GM12878 (cell line): ENCODE measurements at regions not wholly inside any gene's neighbourhood (a gene's known extent, or its start where the extent isn't known, plus 50 kb on each side); places are given as distances from the start of the nearest gene placed in this dataset.

ENCODE experiments used
- ATAC-seq: fragments of 200-7000 bp; cut with Tn5 transposase; 3 replicates; pipeline ENCODE4 v1.9.1; 2020; ENCODE audit warnings: mild to moderate bottlenecking, moderate library complexity
- BruUV-seq: library from RNA; stranded (reverse); fragments of 400-500 nt; replicated peaks from 2 replicates; lab custom pipeline; 2021; lab: Mats Ljungman, UMichigan
- CTCF ChIA-PET: fragments of 300-600 bp; sonication (Branson Sonifier 250); formaldehyde crosslinking; extraction: SDS; loops from one replicate; lab custom pipeline; 2021; ENCODE audit warnings: inconsistent platforms; lab: Yijun Ruan, JAX
- POLR2A ChIA-PET: fragments of 350-600 bp; formaldehyde crosslinking; extraction: SDS; loops from one replicate; lab custom pipeline; 2021; ENCODE audit warnings: inconsistent platforms; lab: Charles Lee
- RAD21 ChIA-PET: fragments of 300-600 bp; sonication (Branson Sonifier 250); formaldehyde crosslinking; loops from one replicate; lab custom pipeline; 2023; ENCODE audit warnings: antibody characterized with exemption; ENCODE audit not compliant: unreplicated experiment; lab: Charles Lee
- SMC1A ChIA-PET: fragments of 300-600 bp; sonication (Branson Sonifier 250); formaldehyde crosslinking; loops from one replicate; lab custom pipeline; 2023; ENCODE audit not compliant: unreplicated experiment, uncharacterized antibody; lab: Charles Lee
- DNase-seq: peaks from one replicate; pipeline ENCODE4 v3.0.0-alpha.2; 2011; ENCODE audit warnings: low read depth, low spot score
- FAIRE-seq: peaks from 3 replicates; lab custom pipeline; 2011; peaks lifted over from hg19 to GRCh38; lab: Jason Lieb, UNC
- H2AFZ ChIP-seq: 2 replicates; pipeline ENCODE4 v1.6.0; 2011; ENCODE audit warnings: low read depth, low read length, control low read depth; ENCODE audit not compliant: control insufficient read depth
- H3K27ac ChIP-seq: 2 replicates; pipeline ENCODE4 v1.5.1; 2011; ENCODE audit warnings: control low read depth; ENCODE audit not compliant: control insufficient read depth, insufficient read depth
- H3K27me3 ChIP-seq, 2 experiments: replicated peaks in 1 of 2; 2 replicates each; pipeline versions ENCODE4 v1.6.0 to v1.6.1; 2011; ENCODE audit warnings: low read length in 1 of 2; ENCODE audit not compliant: control insufficient read depth in 2 of 2, insufficient read depth in 2 of 2
- H3K36me3 ChIP-seq, 2 experiments: 2 replicates each; pipeline ENCODE4 v1.5.1; 2011; ENCODE audit warnings: low read length in 1 of 2; ENCODE audit not compliant: control insufficient read depth in 2 of 2, insufficient read depth in 2 of 2
- H3K4me1 ChIP-seq: 2 replicates; pipeline ENCODE4 v1.6.1; 2011; ENCODE audit warnings: mild to moderate bottlenecking, low read length, moderate library complexity, mixed read lengths; ENCODE audit not compliant: control insufficient read depth, insufficient read depth
- H3K4me2 ChIP-seq: 2 replicates; pipeline ENCODE4 v1.6.0; 2011; ENCODE audit warnings: control low read depth; ENCODE audit not compliant: control insufficient read depth, insufficient read depth
- H3K4me3 ChIP-seq: fragments of 200-600 bp; sonication (generic); 2 replicates; pipeline ENCODE4 v1.5.1; 2016
- H3K79me2 ChIP-seq: 2 replicates; pipeline ENCODE4 v1.6.0; 2011; ENCODE audit warnings: low read length; ENCODE audit not compliant: control insufficient read depth, insufficient read depth
- H3K9ac ChIP-seq: 2 replicates; pipeline ENCODE4 v1.8.0; 2011; ENCODE audit warnings: low read length, control low read depth, mixed read lengths; ENCODE audit not compliant: control insufficient read depth, insufficient read depth
- H3K9me3 ChIP-seq: replicated peaks from 3 replicates; pipeline ENCODE4 v1.5.1; 2011; ENCODE audit warnings: mild to moderate bottlenecking, low read length; ENCODE audit not compliant: control insufficient read depth, insufficient read depth
- H4K20me1 ChIP-seq: 2 replicates; pipeline ENCODE4 v1.6.0; 2011; ENCODE audit not compliant: control insufficient read depth, insufficient read depth
- CBX5 ChIP-seq: sonication (generic); IDR thresholded peaks from 2 replicates; pipeline ENCODE4 v1.6.1; 2016; ENCODE audit warnings: low read depth, moderate library complexity, mild to moderate bottlenecking, inconsistent platforms
- CEBPB ChIP-seq, 2 experiments: fragments of 150-350 bp in 1 of 2; IDR thresholded peaks; 2 replicates each; pipeline ENCODE4 v1.6.1; 2012 to 2014; ENCODE audit warnings: low read depth in 2 of 2, low read length in 2 of 2, borderline replicate concordance in 1 of 2, inconsistent platforms in 1 of 2
- EED ChIP-seq: sonication (generic); IDR thresholded peaks from 2 replicates; pipeline ENCODE4 v1.6.1; 2016; ENCODE audit warnings: antibody characterized with exemption, low read depth
- FOXM1 ChIP-seq: IDR thresholded peaks from 2 replicates; pipeline ENCODE4 v1.6.1; 2012; ENCODE audit warnings: low read depth, mild to moderate bottlenecking, inconsistent platforms, low read length, moderate library complexity
- LARP7 ChIP-seq: fragments of 450-650 bp; IDR thresholded peaks from 2 replicates; pipeline ENCODE4 v1.6.1; 2017; ENCODE audit warnings: mild to moderate bottlenecking
- MTA2 ChIP-seq: fragments of 450-650 bp; IDR thresholded peaks from 2 replicates; pipeline ENCODE4 v1.6.1; 2016; ENCODE audit warnings: low read depth, mild to moderate bottlenecking, moderate library complexity
- NR2F1 ChIP-seq: fragments of 450-650 bp; conservative IDR thresholded peaks from 2 replicates; pipeline ENCODE4 v1.6.1; 2017; ENCODE audit warnings: mild to moderate bottlenecking
- POU2F2 ChIP-seq: IDR thresholded peaks from 3 replicates; pipeline ENCODE4 v1.6.1; 2011; ENCODE audit warnings: low read depth, mild to moderate bottlenecking, low read length, borderline replicate concordance
- RFX5 ChIP-seq: IDR thresholded peaks from 2 replicates; pipeline ENCODE4 v1.6.1; 2011; ENCODE audit warnings: low read depth, low read length, improper control_type of control experiment
- SREBF1 ChIP-seq: IDR thresholded peaks from 2 replicates; pipeline ENCODE4 v1.6.1; 2012; ENCODE audit warnings: mild to moderate bottlenecking, low read length
- TAF1 ChIP-seq: IDR thresholded peaks from 2 replicates; pipeline ENCODE4 v1.6.1; 2011; ENCODE audit warnings: mild to moderate bottlenecking, low read depth, low read length, borderline replicate concordance
- ZNF217 ChIP-seq: fragments of 450-650 bp; IDR thresholded peaks from 2 replicates; pipeline ENCODE4 v1.6.1; 2017; ENCODE audit warnings: antibody characterized with exemption, mild to moderate bottlenecking
- WGBS: methylation state at CpG from one replicate; pipeline ENCODE4 v1.1.6; 2016; ENCODE audit warnings: low lambda C conversion rate; ENCODE audit not compliant: insufficient replicate concordance, insufficient coverage; ENCODE audit errors: missing lambda C conversion rate; 5-methylcytosine and 5-hydroxymethylcytosine counted together
- in situ Hi-C: fragments of 300-500 bp; cut with MboI; formaldehyde crosslinking; loops from 9 replicates; pipeline ENCODE4 v1.14.3; 2018; ENCODE audit warnings: mixed read lengths
- intact Hi-C: fragments of 100-400 bp; cut with micrococcal nuclease; formaldehyde crosslinking; loops from one replicate; pipeline ENCODE4 v1.14.2; 2022; ENCODE audit not compliant: unreplicated experiment
- TF ChIP-seq, protein P1 (sequence below): IDR thresholded peaks from 2 replicates; pipeline ENCODE4 v1.6.1; 2012; ENCODE audit warnings: low read depth, low read length, improper control_type of control experiment
- TF ChIP-seq, protein P2 (sequence below): IDR thresholded peaks from 2 replicates; pipeline ENCODE4 v1.6.1; 2011; ENCODE audit warnings: low read depth, low read length, improper control_type of control experiment, borderline replicate concordance
- TF ChIP-seq, protein P3 (sequence below): fragments of 450-650 bp; IDR thresholded peaks from 2 replicates; pipeline ENCODE4 v1.6.1; 2016; ENCODE audit warnings: mild to moderate bottlenecking
- TF ChIP-seq, protein P4 (sequence below), 3 experiments: IDR thresholded peaks in 2 of 3; conservative IDR thresholded peaks in 1 of 3; 2 replicates each; pipeline ENCODE4 v1.5.1; 2011; ENCODE audit warnings: low read depth in 3 of 3, low read length in 3 of 3, mild to moderate bottlenecking in 3 of 3, control low read depth in 2 of 3, moderate library complexity in 2 of 3, inconsistent platforms in 1 of 3, mixed read lengths in 1 of 3; ENCODE audit not compliant: control insufficient read depth in 2 of 3, insufficient read depth in 1 of 3; ENCODE audit errors: extremely low read depth in 1 of 3
- TF ChIP-seq, protein P5 (sequence below): IDR thresholded peaks from 2 replicates; pipeline ENCODE4 v1.6.1; 2012; ENCODE audit warnings: low read length, inconsistent platforms

DNA sequence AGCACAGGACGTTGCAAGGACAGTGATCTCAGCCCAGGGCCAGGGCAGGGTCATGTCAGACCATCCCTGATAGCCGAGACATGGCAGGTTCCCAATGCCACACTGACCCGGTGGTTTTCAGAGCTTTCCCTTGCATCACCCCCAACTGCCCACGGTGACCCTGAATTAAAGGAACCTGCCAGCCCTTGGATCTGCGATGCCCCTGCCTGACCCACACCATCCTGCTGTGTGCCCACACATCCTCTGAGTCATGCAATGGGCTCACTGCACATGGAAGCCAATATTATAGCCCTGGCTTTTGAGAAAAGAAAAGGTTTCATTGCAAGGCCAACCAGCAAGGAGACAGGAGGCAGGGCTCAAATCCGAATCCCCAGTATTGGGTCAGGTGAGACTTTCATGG is 132.6 kb upstream of the CST7 start:
- no peaks in the 10 kb centered on the region for H4K20me1 ChIP-seq
- H3K27me3 ChIP-seq = no peaks in the 10 kb centered on the region
- POLR2A ChIA-PET = no interaction called here
- H3K4me1 ChIP-seq = peaks cover 4% of the 10 kb centered on the region
- FAIRE-seq (no peak), ATAC-seq (no peak), DNase-seq (no peak)
- no TSS peak for BruUV-seq
- intact Hi-C loops (no loop called here), in situ Hi-C loops (no loop called here)
- no peak overlapping the region for H3K4me2 ChIP-seq
- CTCF ChIA-PET = no interaction called here
- H3K36me3 ChIP-seq = no peaks in the 10 kb centered on the region
- 23% methylated on average over 6 of the region's 6 CpGs for WGBS
- SMC1A ChIA-PET = no interaction called here
- RAD21 ChIA-PET = no interaction called here
- no peak overlapping the region for H3K9ac ChIP-seq
- H3K4me3 ChIP-seq = no peak overlapping the region
- no peaks in the 10 kb centered on the region for H3K79me2 ChIP-seq
- TF ChIP-seq LARP7 (no peak), FOXM1 (no peak), CEBPB (IDR thresholded peaks at IDR 0.05; ENCODE audit: borderline replicate concordance in 1 of 2, low read depth in 2 of 2, low read length in 2 of 2) (no peak), ZNF217 (no peak), EED (no peak), CBX5 (no peak), NR2F1 (no peak), POU2F2 (no peak), MTA2 (no peak), TAF1 (no peak), RFX5 (no peak), SREBF1 (no peak)
- TF ChIP-seq, protein P1, sequence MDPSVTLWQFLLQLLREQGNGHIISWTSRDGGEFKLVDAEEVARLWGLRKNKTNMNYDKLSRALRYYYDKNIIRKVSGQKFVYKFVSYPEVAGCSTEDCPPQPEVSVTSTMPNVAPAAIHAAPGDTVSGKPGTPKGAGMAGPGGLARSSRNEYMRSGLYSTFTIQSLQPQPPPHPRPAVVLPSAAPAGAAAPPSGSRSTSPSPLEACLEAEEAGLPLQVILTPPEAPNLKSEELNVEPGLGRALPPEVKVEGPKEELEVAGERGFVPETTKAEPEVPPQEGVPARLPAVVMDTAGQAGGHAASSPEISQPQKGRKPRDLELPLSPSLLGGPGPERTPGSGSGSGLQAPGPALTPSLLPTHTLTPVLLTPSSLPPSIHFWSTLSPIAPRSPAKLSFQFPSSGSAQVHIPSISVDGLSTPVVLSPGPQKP = no peak
- TF ChIP-seq, protein P2, sequence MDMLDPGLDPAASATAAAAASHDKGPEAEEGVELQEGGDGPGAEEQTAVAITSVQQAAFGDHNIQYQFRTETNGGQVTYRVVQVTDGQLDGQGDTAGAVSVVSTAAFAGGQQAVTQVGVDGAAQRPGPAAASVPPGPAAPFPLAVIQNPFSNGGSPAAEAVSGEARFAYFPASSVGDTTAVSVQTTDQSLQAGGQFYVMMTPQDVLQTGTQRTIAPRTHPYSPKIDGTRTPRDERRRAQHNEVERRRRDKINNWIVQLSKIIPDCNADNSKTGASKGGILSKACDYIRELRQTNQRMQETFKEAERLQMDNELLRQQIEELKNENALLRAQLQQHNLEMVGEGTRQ = no peak
- TF ChIP-seq, protein P3, sequence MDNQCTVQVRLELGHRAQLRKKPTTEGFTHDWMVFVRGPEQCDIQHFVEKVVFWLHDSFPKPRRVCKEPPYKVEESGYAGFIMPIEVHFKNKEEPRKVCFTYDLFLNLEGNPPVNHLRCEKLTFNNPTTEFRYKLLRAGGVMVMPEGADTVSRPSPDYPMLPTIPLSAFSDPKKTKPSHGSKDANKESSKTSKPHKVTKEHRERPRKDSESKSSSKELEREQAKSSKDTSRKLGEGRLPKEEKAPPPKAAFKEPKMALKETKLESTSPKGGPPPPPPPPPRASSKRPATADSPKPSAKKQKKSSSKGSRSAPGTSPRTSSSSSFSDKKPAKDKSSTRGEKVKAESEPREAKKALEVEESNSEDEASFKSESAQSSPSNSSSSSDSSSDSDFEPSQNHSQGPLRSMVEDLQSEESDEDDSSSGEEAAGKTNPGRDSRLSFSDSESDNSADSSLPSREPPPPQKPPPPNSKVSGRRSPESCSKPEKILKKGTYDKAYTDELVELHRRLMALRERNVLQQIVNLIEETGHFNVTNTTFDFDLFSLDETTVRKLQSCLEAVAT = no peak
- TF ChIP-seq, protein P4, sequence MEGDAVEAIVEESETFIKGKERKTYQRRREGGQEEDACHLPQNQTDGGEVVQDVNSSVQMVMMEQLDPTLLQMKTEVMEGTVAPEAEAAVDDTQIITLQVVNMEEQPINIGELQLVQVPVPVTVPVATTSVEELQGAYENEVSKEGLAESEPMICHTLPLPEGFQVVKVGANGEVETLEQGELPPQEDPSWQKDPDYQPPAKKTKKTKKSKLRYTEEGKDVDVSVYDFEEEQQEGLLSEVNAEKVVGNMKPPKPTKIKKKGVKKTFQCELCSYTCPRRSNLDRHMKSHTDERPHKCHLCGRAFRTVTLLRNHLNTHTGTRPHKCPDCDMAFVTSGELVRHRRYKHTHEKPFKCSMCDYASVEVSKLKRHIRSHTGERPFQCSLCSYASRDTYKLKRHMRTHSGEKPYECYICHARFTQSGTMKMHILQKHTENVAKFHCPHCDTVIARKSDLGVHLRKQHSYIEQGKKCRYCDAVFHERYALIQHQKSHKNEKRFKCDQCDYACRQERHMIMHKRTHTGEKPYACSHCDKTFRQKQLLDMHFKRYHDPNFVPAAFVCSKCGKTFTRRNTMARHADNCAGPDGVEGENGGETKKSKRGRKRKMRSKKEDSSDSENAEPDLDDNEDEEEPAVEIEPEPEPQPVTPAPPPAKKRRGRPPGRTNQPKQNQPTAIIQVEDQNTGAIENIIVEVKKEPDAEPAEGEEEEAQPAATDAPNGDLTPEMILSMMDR (IDR thresholded peaks at IDR 0.05 in 2 of 3, conservative IDR thresholded peaks at IDR 0.05 in 1 of 3; ENCODE audit: control insufficient read depth in 2 of 3, extremely low read depth in 1 of 3, insufficient read depth in 1 of 3, low read depth in 3 of 3, low read length in 3 of 3) = no peak
- TF ChIP-seq, protein P5, sequence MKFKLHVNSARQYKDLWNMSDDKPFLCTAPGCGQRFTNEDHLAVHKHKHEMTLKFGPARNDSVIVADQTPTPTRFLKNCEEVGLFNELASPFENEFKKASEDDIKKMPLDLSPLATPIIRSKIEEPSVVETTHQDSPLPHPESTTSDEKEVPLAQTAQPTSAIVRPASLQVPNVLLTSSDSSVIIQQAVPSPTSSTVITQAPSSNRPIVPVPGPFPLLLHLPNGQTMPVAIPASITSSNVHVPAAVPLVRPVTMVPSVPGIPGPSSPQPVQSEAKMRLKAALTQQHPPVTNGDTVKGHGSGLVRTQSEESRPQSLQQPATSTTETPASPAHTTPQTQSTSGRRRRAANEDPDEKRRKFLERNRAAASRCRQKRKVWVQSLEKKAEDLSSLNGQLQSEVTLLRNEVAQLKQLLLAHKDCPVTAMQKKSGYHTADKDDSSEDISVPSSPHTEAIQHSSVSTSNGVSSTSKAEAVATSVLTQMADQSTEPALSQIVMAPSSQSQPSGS = no peak
- no peak overlapping the region for H3K27ac ChIP-seq
- no peak overlapping the region for H2AFZ ChIP-seq
- H3K9me3 ChIP-seq = no peaks in the 10 kb centered on the region
